ENCODE measurements at regions not wholly inside any gene's neighbourhood (a gene's known extent, or its start where the extent isn't known, plus 50 kb on each side); places are given as distances from the start of the nearest gene placed in this dataset.
"Not testable (repeated sequence)": the region's sequence is repeated elsewhere in the genome, so short reads cannot be mapped to it uniquely, and the experiment has no call there.

GRCh38 chr1:173394813-173395212 is 82.3 kb upstream of the PRDX6 start:
- not testable (repeated sequence) for TF ChIP-seq CTCF (IDR thresholded peaks at IDR 0.05); POLR2A (IDR thresholded peaks at IDR 0.05; ENCODE audit: low read length); NFE2L2 (conservative IDR thresholded peaks at IDR 0.05; ENCODE audit: low read length); POLR2AphosphoS2 (conservative IDR thresholded peaks at IDR 0.05; ENCODE audit: low read length); CEBPB (IDR thresholded peaks at IDR 0.05); HOXB5 (CRISPR knock-in tag; IDR thresholded peaks at IDR 0.05); EP300 (IDR thresholded peaks at IDR 0.05); USF2 (IDR thresholded peaks at IDR 0.05); SMC3 (IDR thresholded peaks at IDR 0.05)
